ENCODE measurements at regions not wholly inside any gene's neighbourhood (a gene's known extent, or its start where the extent isn't known, plus 50 kb on each side); places are given as distances from the start of the nearest gene placed in this dataset.

DNA sequence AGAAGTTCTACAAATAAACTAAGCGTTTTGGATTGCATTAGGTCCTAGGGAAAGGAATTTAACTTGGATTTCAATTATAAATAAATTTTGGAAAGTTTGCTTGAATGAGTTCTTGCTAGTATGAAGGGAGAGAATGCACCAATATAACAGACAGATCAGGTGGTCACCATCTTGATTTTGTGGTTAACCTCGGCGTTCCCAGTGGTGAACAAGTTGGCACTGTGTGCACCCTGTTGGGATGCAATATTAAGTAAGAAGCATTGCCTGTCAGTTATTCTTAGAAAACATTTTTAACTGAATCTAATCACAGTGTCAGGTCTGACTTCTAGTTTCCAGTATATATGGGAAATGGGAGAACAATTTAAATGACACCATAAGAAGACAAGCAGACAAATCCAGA is 673.4 kb downstream of the SLC4A3 start:
- no peak for DNase-seq (ENCODE audit: low read depth)
- TF ChIP-seq, protein P1, sequence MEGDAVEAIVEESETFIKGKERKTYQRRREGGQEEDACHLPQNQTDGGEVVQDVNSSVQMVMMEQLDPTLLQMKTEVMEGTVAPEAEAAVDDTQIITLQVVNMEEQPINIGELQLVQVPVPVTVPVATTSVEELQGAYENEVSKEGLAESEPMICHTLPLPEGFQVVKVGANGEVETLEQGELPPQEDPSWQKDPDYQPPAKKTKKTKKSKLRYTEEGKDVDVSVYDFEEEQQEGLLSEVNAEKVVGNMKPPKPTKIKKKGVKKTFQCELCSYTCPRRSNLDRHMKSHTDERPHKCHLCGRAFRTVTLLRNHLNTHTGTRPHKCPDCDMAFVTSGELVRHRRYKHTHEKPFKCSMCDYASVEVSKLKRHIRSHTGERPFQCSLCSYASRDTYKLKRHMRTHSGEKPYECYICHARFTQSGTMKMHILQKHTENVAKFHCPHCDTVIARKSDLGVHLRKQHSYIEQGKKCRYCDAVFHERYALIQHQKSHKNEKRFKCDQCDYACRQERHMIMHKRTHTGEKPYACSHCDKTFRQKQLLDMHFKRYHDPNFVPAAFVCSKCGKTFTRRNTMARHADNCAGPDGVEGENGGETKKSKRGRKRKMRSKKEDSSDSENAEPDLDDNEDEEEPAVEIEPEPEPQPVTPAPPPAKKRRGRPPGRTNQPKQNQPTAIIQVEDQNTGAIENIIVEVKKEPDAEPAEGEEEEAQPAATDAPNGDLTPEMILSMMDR (conservative IDR thresholded peaks at IDR 0.05; ENCODE audit: low read depth, low read length), result no peak
- H3K4me3 ChIP-seq (ENCODE audit: low read depth, low read length), result no peak overlapping the region

DNA sequence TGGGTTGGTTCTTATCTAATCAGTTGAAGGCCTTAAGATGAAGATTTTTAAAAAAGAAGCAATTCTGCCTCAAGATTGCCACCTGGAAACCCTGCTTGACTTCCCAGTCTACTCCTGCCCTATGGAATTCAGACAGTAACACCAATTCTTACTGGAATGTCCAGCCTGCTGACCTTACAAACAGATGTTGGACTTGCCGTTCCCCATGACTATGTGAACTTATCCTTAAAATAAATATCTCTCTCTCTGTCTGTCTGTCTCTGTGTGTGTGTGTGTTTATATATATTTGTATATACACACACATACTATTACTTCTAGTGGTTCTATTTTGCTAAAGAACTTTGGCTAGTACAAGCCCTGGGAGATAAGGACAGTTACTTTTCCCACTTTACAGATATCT is 675.3 kb downstream of the SLC4A3 start:
- H3K4me3 ChIP-seq (ENCODE audit: low read depth, low read length), result no peak overlapping the region
- TF ChIP-seq, protein P1 (conservative IDR thresholded peaks at IDR 0.05; ENCODE audit: low read depth, low read length), result no peak
- DNase-seq (ENCODE audit: low read depth), result no peak

DNA sequence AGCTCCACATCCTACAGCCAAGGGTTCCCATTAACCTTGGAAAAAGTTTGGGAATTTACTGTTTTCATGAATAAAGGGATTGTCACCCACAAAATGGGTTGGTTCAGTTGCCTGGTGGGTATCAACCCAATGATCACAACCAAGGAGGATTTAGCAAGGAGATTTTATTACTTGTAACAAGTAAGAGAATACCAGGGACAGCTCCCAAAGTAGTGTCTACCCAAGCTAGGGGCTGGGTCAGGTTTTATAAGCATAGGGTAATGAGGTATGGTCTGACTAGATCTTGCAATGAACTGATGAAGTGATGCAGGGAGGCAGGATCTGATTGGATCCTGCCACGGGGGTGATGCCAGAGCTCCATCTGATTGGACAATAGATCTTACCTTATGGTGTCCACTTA is 681.8 kb downstream of the SLC4A3 start:
- no peak overlapping the region for H3K4me3 ChIP-seq (ENCODE audit: low read depth, low read length)
- TF ChIP-seq, protein P1 (conservative IDR thresholded peaks at IDR 0.05; ENCODE audit: low read depth, low read length), result no peak
- DNase-seq (ENCODE audit: low read depth), result no peak

DNA sequence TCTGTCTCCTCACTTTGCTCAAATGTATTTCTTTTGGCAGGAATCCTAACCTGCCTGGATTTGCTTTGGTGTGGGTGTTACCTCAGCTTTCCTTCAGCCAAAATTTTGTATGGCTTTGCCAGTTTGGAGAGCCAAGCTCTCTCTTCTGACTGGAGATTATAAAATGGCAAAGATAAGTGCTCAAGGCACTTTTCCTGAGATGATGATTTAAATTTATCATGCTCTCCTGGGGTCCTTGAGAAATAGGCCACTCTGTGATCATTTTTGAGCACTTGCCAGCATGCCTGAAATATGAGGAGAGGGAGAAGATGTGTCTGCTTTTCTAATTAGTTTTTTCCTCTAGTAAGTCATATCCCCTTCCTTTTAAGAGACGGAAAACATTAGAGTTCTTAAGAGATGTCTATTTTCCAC is 683.0 kb downstream of the SLC4A3 start:
- H3K4me3 ChIP-seq (ENCODE audit: low read depth, low read length), result no peak overlapping the region
- DNase-seq (ENCODE audit: low read depth), result no peak
- TF ChIP-seq, protein P1 (conservative IDR thresholded peaks at IDR 0.05; ENCODE audit: low read depth, low read length), result no peak

DNA sequence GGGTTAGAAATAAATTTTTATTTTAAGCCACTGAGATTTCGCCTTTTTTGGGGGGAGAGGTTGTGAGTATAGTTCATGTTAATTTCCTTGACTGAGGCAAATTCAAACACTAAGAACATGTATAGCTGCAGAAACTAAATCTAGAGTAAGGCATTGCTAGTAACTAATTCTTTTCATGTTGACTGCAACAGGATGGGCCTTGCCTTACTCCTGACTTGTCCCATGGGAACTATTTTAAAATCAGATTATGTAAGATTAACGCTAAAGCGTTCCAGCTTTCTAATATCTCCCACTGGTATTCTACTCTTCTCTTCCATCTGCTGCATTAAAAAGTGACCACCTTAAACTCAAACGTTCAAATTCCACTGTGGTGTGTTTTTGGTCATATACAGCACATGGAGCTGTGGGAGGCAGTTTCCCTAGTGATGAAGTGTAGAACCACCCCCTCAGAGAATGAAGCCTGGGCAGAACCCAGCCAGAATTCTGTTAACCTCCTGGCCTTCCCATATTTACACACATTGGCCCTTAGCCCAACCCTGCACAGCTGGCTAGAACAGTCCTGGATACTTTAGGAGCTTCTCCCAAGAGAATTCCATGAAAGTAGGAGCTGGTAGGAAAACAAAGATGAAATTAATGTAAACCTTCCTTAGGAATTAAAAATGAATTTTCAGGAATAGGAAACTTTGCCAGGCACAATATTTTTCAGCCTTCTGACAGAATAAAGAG is 687.8 kb downstream of the SLC4A3 start:
- TF ChIP-seq, protein P1 (conservative IDR thresholded peaks at IDR 0.05; ENCODE audit: low read depth, low read length), result no peak
- H3K4me3 ChIP-seq (ENCODE audit: low read depth, low read length), result no peak overlapping the region
- DNase-seq (ENCODE audit: low read depth), result no peak

DNA sequence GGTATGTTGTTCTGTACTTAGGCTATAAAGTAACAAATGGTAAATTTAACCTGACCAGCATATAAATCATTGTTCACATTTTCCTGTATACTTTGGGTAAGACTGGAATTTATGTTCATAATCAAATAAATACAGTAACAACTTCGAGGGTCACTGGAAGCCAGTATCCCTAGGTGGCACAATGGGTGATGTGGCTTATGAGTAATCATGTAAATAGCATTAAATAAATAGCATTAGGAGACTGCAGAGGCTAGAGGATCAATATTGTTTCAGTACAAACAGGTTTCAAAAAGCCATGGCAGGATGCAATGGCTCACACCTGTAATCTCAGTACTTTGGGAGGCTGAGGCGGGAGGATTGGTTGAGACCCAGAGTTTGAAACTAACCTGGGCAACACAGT is 690.6 kb downstream of the SLC4A3 start:
- TF ChIP-seq, protein P1 (conservative IDR thresholded peaks at IDR 0.05; ENCODE audit: low read depth, low read length), result no peak
- no peak overlapping the region for H3K4me3 ChIP-seq (ENCODE audit: low read depth, low read length)
- no peak for DNase-seq (ENCODE audit: low read depth)

DNA sequence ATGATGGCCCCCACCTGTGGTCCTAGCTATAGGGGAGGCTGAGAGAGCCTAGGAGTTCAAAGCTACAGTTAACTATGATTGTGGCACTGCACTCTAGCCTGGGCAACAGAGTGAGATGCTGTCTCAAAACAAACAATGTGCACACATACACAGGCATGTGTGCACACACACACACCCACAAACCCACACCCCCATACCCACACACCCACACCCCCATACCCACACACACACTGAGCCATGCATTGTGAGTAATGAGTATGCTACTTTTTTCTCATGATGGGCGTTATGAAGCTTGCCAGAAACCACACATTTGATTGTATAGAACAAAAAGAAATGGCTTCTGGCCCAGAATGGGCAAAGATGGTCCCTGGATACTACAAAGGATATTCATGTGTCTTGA is 691.1 kb downstream of the SLC4A3 start:
- no peak overlapping the region for H3K4me3 ChIP-seq (ENCODE audit: low read depth, low read length)
- no peak for DNase-seq (ENCODE audit: low read depth)
- TF ChIP-seq, protein P1 (conservative IDR thresholded peaks at IDR 0.05; ENCODE audit: low read depth, low read length), result no peak
